Right atrium auricular region (tissue), 2 donors: ENCODE measurements at regions not wholly inside any gene's neighbourhood (a gene's known extent, or its start where the extent isn't known, plus 50 kb on each side); places are given as distances from the start of the nearest gene placed in this dataset.

Experiments
- DNase-seq: peaks from one replicate; pipeline ENCODE4 v3.0.0-alpha.2; 2019; ENCODE audit warnings: low spot score
- H3K27ac ChIP-seq, 2 donors: fragments of 200-600 bp; sonication (generic); 1 replicate in 1 of 2; 2 replicates in 1 of 2; pipeline ENCODE4 v1.5.1; 2016 to 2019
- H3K27me3 ChIP-seq, 2 donors: fragments of 200-600 bp; sonication (generic); one replicate each; pipeline versions ENCODE4 v1.5.1 to v1.6.0; 2017 to 2019
- H3K36me3 ChIP-seq: fragments of 200-600 bp; sonication (generic); one replicate; pipeline ENCODE4 v1.5.1; 2016
- H3K4me1 ChIP-seq, 2 donors: fragments of 200-600 bp; sonication (generic); one replicate each; pipeline versions ENCODE4 v1.5.1 to v1.6.0; 2017 to 2019
- H3K4me3 ChIP-seq, 2 donors: fragments of 200-600 bp; sonication (generic); 1 replicate in 1 of 2; 2 replicates in 1 of 2; pipeline ENCODE4 v1.5.1; 2017 to 2019; ENCODE audit warnings: mild to moderate bottlenecking in 1 of 2, moderate library complexity in 1 of 2
- H3K9me3 ChIP-seq, 2 donors: fragments of 200-600 bp; sonication (generic); one replicate each; pipeline ENCODE4 v1.5.1; 2019
- TF ChIP-seq, protein P1 (sequence below), 2 donors: fragments of 200-600 bp; sonication (generic); IDR thresholded peaks; one replicate each; pipeline ENCODE4 v1.5.1; 2019; ENCODE audit warnings: antibody characterized with exemption in 2 of 2

DNA sequence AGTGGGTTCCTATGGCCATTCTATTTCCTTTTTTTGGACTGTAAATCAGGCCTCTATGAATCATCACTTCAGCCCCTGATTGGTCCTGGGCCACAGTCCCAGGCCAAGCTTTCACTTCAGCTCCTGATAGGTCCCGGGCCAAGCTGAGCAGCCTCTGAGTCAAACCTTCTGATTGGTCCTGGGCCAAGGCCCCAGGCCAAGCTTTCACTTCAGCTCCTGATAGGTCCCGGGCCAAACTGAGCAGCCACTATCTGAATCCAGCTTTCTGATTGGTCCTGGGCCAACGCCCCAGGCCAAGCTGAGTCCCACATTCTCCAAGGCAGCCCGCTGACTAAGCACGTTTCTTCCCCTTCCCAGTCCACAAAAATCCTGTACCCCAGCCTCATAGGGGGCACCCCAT, 1972.9 kb upstream of the ACO1 start:
- TF ChIP-seq, protein P1, sequence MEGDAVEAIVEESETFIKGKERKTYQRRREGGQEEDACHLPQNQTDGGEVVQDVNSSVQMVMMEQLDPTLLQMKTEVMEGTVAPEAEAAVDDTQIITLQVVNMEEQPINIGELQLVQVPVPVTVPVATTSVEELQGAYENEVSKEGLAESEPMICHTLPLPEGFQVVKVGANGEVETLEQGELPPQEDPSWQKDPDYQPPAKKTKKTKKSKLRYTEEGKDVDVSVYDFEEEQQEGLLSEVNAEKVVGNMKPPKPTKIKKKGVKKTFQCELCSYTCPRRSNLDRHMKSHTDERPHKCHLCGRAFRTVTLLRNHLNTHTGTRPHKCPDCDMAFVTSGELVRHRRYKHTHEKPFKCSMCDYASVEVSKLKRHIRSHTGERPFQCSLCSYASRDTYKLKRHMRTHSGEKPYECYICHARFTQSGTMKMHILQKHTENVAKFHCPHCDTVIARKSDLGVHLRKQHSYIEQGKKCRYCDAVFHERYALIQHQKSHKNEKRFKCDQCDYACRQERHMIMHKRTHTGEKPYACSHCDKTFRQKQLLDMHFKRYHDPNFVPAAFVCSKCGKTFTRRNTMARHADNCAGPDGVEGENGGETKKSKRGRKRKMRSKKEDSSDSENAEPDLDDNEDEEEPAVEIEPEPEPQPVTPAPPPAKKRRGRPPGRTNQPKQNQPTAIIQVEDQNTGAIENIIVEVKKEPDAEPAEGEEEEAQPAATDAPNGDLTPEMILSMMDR (IDR thresholded peaks at IDR 0.05), result no peak
- Histone ChIP-seq H3K36me3 (no peaks in the 10 kb centered on the region), H3K9me3 (peaks cover 0 to 23% of the 10 kb centered on the region in 2 donors), H3K27me3 (no peaks in the 10 kb centered on the region), H3K27ac (no peak overlapping the region), H3K4me1 (no peaks in the 10 kb centered on the region), H3K4me3 (no peak overlapping the region)
- DNase-seq, result no peak

DNA sequence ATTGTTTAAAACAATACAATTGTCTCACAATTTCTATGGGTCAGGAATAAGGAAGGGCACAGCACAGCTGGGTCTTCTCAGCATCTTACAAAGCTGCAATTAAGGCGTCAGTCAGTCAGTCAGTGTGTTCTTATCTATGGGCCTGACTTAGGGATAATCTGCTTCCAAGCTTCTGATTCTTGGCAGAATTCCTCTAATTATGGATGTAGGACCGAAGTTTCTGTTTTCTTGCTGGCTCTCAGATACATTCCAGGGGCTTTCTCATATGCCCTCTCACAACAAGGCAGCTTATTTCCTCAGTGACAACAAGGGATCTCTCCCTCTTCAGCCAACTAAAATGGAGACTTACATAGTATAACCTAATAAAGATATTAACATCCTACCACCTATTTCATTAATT, 1925.3 kb upstream of the ACO1 start:
- H3K4me3 ChIP-seq, result no peak overlapping the region
- no peaks in the 10 kb centered on the region for H3K4me1 ChIP-seq
- H3K27me3 ChIP-seq, result no peaks in the 10 kb centered on the region
- TF ChIP-seq, protein P1 (IDR thresholded peaks at IDR 0.05), result no peak
- no peak overlapping the region for H3K27ac ChIP-seq
- DNase-seq, result no peak
- H3K36me3 ChIP-seq, result no peaks in the 10 kb centered on the region
- no peaks in the 10 kb centered on the region for H3K9me3 ChIP-seq

DNA sequence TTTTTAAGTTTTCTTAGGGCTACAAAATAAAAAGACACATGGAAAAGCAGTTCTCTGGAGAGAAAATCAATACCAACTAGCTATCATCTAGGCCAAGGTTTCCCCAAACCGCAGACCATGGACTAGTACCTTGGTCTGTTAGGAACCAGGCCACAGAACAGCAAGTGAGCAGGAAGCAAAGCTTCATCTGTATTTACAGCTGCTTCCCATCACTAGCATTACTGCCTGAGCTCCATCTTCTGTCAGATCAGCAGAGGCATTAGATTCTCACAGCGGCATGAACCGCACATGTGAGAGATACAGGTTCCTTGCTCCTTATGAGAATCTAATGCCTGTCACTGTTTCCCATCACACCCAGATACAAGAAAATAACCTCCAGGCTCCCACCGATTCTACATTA, 1907.6 kb upstream of the ACO1 start:
- Histone ChIP-seq H3K27ac (no peak overlapping the region), H3K9me3 (peaks cover 0 to 3% of the 10 kb centered on the region in 2 donors), H3K4me3 (no peak overlapping the region), H3K36me3 (no peaks in the 10 kb centered on the region), H3K27me3 (no peaks in the 10 kb centered on the region), H3K4me1 (no peaks in the 10 kb centered on the region)
- DNase-seq, result no peak
- TF ChIP-seq, protein P1 (IDR thresholded peaks at IDR 0.05), result no peak

DNA sequence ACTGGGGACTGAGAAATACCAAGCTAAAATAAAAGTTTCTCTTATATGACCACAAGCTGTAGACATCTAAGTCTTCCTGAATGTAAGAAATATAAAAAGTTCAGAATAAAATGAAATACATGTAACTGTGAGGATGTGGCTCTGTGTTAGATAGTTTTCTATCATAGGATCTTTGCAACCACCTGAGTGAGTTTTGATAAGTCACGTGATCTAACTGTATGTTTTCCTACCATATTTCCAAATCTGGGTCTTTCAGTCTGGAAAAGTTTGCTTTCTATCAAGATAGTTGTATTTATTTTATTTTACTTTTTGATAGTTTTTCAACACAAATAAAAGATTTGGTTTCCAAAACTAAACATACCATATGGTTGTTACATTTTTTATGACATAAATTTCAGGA, 1905.8 kb upstream of the ACO1 start:
- no peak overlapping the region for H3K4me3 ChIP-seq
- H3K9me3 ChIP-seq, result no peaks in the 10 kb centered on the region
- no peak overlapping the region for H3K27ac ChIP-seq
- H3K36me3 ChIP-seq, result no peaks in the 10 kb centered on the region
- TF ChIP-seq, protein P1 (IDR thresholded peaks at IDR 0.05), result no peak
- no peaks in the 10 kb centered on the region for H3K27me3 ChIP-seq
- no peak for DNase-seq
- no peaks in the 10 kb centered on the region for H3K4me1 ChIP-seq

DNA sequence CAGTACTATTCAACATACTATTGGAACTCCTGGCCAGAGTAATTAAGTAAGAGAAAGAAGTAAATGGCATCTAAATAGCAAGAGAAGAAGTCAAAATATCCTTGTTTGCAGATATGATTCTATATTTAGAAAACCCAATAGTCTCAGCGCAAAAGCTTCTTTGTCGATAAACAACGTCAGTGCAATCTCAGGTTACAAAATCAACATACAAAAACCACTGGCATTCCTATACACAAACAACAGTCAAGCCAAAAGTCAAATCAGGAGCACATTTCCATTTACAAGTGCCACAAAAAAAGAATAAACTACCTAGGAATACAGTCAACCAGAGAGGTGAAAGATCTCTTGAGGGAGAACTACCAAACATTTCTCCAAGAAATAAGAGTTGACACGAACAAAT, 1901.9 kb upstream of the ACO1 start:
- Histone ChIP-seq H3K27me3 (no peaks in the 10 kb centered on the region), H3K27ac (no peak overlapping the region), H3K4me1 (no peaks in the 10 kb centered on the region), H3K9me3 (no peaks in the 10 kb centered on the region), H3K36me3 (no peaks in the 10 kb centered on the region), H3K4me3 (no peak overlapping the region)
- TF ChIP-seq, protein P1 (IDR thresholded peaks at IDR 0.05), result no peak
- no peak for DNase-seq

DNA sequence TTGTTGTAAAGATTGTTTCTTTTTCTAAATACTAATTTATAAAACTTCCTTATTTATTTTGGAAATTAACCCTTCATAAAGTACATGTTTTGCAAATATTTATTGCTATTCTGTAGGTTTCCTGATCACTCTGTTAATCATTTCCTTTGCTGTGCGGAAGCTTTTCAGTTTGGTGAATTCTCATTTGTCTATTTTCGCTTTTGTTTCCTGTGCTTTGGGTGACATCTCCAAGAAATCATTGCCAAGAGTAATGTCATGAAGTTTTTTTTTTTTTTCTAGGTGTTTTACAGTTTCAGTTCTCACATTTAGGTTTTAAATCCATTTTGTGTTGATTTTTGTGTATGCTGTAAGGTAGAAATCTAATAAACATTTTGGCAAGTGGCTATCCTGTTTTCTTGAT, 1899.8 kb upstream of the ACO1 start:
- Histone ChIP-seq H3K36me3 (no peaks in the 10 kb centered on the region), H3K4me3 (no peak overlapping the region)

More for the DNA sequence above, 1899.8 kb upstream of the ACO1 start:
- no peaks in the 10 kb centered on the region for H3K9me3 ChIP-seq
- TF ChIP-seq, protein P1 (IDR thresholded peaks at IDR 0.05), result no peak
- no peaks in the 10 kb centered on the region for H3K4me1 ChIP-seq
- no peak for DNase-seq
- no peaks in the 10 kb centered on the region for H3K27me3 ChIP-seq
- no peak overlapping the region for H3K27ac ChIP-seq
